ENCODE measurements at regions not wholly inside any gene's neighbourhood (a gene's known extent, or its start where the extent isn't known, plus 50 kb on each side); places are given as distances from the start of the nearest gene placed in this dataset.

DNA sequence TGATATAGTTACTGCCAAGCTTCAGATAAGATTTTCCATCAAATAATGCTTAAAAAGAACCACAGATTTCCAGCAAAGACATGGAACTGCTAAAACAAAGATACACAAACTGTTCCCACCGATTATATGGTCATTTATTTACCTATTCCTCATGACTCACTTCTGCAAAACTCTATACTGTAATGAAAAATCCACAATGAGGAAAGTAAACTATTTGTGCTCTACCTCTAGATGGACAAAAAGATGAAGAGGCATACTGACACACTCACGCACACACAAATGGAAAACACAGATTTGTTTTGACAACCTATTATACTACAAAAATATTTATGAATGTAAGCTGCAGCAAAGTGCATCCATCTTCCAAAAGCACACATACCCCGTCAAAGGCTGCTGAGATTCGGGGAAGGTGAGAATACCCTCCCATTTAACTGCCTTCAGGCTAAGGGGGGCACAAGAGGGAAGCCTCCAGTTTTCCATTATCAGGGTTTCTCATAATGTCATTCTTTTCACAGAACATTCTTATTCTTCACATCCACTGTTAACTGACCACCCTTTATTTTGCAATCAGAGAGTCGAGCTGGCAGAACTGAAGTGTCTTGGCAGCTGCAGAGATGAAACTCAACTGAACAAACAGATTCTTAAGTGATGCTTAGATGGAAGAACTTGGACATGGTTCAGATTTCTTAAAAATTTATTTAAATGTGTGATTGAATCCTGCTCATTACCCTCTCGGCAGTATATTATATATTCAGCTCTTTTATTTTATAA lies 115.9 kb upstream of the TANK start:
- Mint-ChIP-seq H3K9me3 (no peaks in the 10 kb centered on the region), H3K27me3 (ENCODE audit: low read depth, poor library complexity) (peaks cover 40% of the 10 kb centered on the region), H3K4me1 (no peaks in the 10 kb centered on the region), H3K27ac (no peak overlapping the region), H3K4me3 (no peak overlapping the region), H3K36me3 (ENCODE audit: low read depth) (no peaks in the 10 kb centered on the region)
- no peak for DNase-seq
- TF ChIP-seq, protein P1, sequence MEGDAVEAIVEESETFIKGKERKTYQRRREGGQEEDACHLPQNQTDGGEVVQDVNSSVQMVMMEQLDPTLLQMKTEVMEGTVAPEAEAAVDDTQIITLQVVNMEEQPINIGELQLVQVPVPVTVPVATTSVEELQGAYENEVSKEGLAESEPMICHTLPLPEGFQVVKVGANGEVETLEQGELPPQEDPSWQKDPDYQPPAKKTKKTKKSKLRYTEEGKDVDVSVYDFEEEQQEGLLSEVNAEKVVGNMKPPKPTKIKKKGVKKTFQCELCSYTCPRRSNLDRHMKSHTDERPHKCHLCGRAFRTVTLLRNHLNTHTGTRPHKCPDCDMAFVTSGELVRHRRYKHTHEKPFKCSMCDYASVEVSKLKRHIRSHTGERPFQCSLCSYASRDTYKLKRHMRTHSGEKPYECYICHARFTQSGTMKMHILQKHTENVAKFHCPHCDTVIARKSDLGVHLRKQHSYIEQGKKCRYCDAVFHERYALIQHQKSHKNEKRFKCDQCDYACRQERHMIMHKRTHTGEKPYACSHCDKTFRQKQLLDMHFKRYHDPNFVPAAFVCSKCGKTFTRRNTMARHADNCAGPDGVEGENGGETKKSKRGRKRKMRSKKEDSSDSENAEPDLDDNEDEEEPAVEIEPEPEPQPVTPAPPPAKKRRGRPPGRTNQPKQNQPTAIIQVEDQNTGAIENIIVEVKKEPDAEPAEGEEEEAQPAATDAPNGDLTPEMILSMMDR (IDR thresholded peaks at IDR 0.05), result no peak

DNA sequence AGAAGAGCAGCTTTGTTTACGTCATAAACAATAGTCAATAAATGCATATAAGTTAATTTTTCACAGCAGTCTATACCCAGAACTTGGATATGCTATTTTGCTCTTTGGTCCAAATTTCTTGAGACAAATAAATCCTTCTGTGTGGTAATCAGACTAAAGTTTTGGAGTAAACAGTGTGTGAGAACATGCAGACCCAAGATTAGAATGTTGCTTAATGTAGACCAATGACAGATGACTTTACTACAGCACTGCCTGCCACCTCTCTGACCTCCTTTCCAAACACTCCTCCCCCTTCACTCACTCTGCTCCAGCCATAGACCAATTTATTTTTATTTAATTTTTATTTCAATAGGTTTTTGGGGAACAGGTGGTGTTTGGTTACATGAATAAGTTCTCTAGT lies 115.3 kb upstream of the TANK start:
- H3K36me3 Mint-ChIP-seq (ENCODE audit: low read depth), result no peaks in the 10 kb centered on the region
- no peak overlapping the region for H3K4me3 Mint-ChIP-seq
- DNase-seq, result no peak
- TF ChIP-seq, protein P1 (IDR thresholded peaks at IDR 0.05), result no peak
- no peaks in the 10 kb centered on the region for H3K4me1 Mint-ChIP-seq
- H3K27ac Mint-ChIP-seq, result no peak overlapping the region
- peaks cover 46% of the 10 kb centered on the region for H3K27me3 Mint-ChIP-seq (ENCODE audit: low read depth, poor library complexity)
- no peaks in the 10 kb centered on the region for H3K9me3 Mint-ChIP-seq

DNA sequence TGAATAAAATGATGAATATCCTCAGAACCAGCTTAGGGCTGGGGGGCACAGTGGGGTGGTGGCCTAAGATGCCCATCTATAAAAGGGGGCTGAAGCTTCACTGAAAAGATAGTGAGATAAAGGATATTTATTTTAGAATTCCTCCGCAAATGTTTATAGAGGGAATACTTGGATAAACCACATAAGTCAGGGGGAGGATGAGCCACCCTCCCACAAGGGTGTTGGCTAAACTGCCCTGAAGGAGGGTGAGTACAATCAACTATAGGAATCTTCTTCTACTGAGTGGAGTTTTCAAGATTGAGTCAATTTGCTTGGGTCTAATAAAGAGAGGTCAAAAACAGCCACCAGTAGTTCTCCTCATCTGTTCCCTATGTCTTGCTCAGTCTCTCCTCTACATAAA lies 114.5 kb upstream of the TANK start:
- peaks cover 50% of the 10 kb centered on the region for H3K27me3 Mint-ChIP-seq (ENCODE audit: low read depth, poor library complexity)
- TF ChIP-seq, protein P1 (IDR thresholded peaks at IDR 0.05), result no peak
- no peaks in the 10 kb centered on the region for H3K4me1 Mint-ChIP-seq
- H3K27ac Mint-ChIP-seq, result no peak overlapping the region
- H3K4me3 Mint-ChIP-seq, result no peak overlapping the region
- no peaks in the 10 kb centered on the region for H3K9me3 Mint-ChIP-seq
- no peaks in the 10 kb centered on the region for H3K36me3 Mint-ChIP-seq (ENCODE audit: low read depth)
- DNase-seq, result no peak

DNA sequence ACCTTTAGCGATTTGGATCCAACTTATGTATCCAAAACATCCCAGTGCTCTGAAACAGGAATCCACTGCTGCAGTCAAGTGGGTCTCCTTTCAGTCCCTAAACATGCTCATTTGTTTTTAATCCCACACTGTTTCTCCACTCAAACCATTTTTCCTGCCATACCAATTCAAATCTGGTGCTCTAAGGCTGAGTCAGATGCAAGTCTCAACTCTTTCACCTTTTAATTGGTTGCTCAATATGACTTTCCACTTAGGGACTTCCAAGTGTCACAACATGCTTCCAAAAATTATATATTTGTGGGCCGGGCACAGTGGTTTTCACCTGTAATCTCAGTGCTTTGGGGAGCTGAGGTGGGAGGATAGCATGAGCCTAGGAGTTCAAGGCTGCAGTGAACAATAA lies 113.4 kb upstream of the TANK start:
- H3K27me3 Mint-ChIP-seq (ENCODE audit: low read depth, poor library complexity), result peaks cover 58% of the 10 kb centered on the region
- no peaks in the 10 kb centered on the region for H3K4me1 Mint-ChIP-seq
- H3K4me3 Mint-ChIP-seq, result no peak overlapping the region
- H3K9me3 Mint-ChIP-seq, result no peaks in the 10 kb centered on the region
- TF ChIP-seq, protein P1 (IDR thresholded peaks at IDR 0.05), result no peak
- H3K36me3 Mint-ChIP-seq (ENCODE audit: low read depth), result no peaks in the 10 kb centered on the region
- DNase-seq, result no peak
- no peak overlapping the region for H3K27ac Mint-ChIP-seq

DNA sequence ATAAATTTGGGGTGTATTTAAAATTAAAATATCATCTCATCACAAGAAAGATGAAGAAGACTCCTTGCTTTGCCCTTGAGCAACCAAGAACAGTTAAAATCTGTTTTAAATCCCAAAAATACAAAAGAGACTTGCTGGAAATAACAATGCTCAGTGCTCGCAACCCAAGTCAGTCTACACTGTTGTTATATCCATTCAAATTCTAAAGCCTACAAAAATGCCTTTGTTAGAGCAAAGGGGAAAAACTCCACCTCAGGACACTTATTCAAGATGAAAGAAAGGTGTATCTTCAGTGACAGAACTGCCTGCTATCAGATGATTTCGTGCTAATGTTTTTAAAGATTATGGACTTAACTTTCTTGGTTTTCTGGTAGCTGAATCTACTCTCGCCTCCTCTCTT lies 111.9 kb upstream of the TANK start:
- Mint-ChIP-seq H3K4me3 (no peak overlapping the region), H3K36me3 (ENCODE audit: low read depth) (no peaks in the 10 kb centered on the region), H3K4me1 (no peaks in the 10 kb centered on the region), H3K27me3 (ENCODE audit: low read depth, poor library complexity) (peaks cover 62% of the 10 kb centered on the region), H3K27ac (no peak overlapping the region), H3K9me3 (no peaks in the 10 kb centered on the region)
- no peak for DNase-seq
- TF ChIP-seq, protein P1 (IDR thresholded peaks at IDR 0.05), result no peak

DNA sequence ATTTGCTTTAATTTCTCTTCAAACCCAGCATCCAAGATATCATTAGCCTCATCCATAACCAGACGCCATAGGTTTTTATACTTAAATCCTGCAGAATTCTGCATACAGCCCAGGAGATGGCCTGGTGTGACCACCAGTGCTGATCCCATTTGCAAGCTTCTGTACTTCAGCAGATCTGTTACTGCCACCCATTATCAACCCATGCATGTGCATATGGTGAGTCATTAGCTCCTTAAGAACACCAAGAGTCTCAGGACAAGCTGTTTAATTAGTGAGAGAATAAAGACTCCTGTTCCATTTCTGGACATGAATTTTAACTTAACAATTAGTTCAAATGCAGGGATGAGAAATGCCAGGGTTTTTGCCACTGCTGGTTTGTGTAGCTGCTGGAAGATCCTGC lies 110.7 kb upstream of the TANK start:
- no peaks in the 10 kb centered on the region for H3K9me3 Mint-ChIP-seq
- no peaks in the 10 kb centered on the region for H3K36me3 Mint-ChIP-seq (ENCODE audit: low read depth)
- no peak for DNase-seq
- H3K4me3 Mint-ChIP-seq, result no peak overlapping the region
- no peaks in the 10 kb centered on the region for H3K4me1 Mint-ChIP-seq
- H3K27ac Mint-ChIP-seq, result no peak overlapping the region
- H3K27me3 Mint-ChIP-seq (ENCODE audit: low read depth, poor library complexity), result peaks cover 60% of the 10 kb centered on the region
- TF ChIP-seq, protein P1 (IDR thresholded peaks at IDR 0.05), result no peak

Measured in nephron progenitor cell (in vitro differentiated cells).